DOHH2 (cell line): ENCODE measurements at regions not wholly inside any gene's neighbourhood (a gene's known extent, or its start where the extent isn't known, plus 50 kb on each side); places are given as distances from the start of the nearest gene placed in this dataset.

Experiments used
- H3F3A ChIP-seq: fragments of 200-600 bp; sonication (generic), shearing (Covaris generic); 2 replicates; pipeline ENCODE4 v1.6.0; 2016; ENCODE audit warnings: antibody characterized with exemption, mild to moderate bottlenecking; ENCODE audit not compliant: control insufficient read depth, insufficient read depth
- H3K27ac ChIP-seq: fragments of 200-600 bp; sonication (generic); 2 replicates; pipeline ENCODE4 v1.5.1; 2014; ENCODE audit warnings: low read depth, mild to moderate bottlenecking, low read length, moderate library complexity
- H3K27me3 ChIP-seq: fragments of 200-600 bp; sonication (generic); 2 replicates; pipeline ENCODE4 v1.6.1; 2014; ENCODE audit warnings: mild to moderate bottlenecking, low read length, mixed read lengths; ENCODE audit not compliant: control insufficient read depth
- H3K36me3 ChIP-seq: fragments of 200-600 bp; sonication (generic); 2 replicates; pipeline ENCODE4 v1.6.1; 2014; ENCODE audit warnings: mild to moderate bottlenecking, low read length, moderate library complexity, mixed read lengths; ENCODE audit not compliant: control insufficient read depth
- H3K4me1 ChIP-seq: fragments of 200-600 bp; sonication (generic); 2 replicates; pipeline ENCODE4 v1.6.1; 2014; ENCODE audit warnings: mild to moderate bottlenecking, low read length, mixed read lengths; ENCODE audit not compliant: control insufficient read depth
- H3K4me2 ChIP-seq: fragments of 200-600 bp; sonication (generic); 2 replicates; pipeline ENCODE4 v1.6.0; 2014; ENCODE audit warnings: mild to moderate bottlenecking, low read length, moderate library complexity
- H3K4me3 ChIP-seq: fragments of 200-600 bp; sonication (generic); 2 replicates; pipeline ENCODE4 v1.5.1; 2014; ENCODE audit warnings: mild to moderate bottlenecking, low read length, mixed read lengths
- H3K79me2 ChIP-seq: fragments of 200-600 bp; sonication (generic); 2 replicates; pipeline ENCODE4 v1.6.1; 2014; ENCODE audit warnings: mild to moderate bottlenecking, low read length, mixed read lengths; ENCODE audit not compliant: control insufficient read depth
- H3K9me2 ChIP-seq: fragments of 200-600 bp; sonication (generic); replicated peaks from 2 replicates; pipeline ENCODE4 v1.6.1; 2014; ENCODE audit warnings: mild to moderate bottlenecking, low read length, mixed read lengths; ENCODE audit not compliant: control insufficient read depth
- H3K9me3 ChIP-seq: fragments of 200-600 bp; sonication (generic); 2 replicates; pipeline ENCODE4 v1.6.1; 2014; ENCODE audit warnings: antibody characterized with exemption, low read length, mixed read lengths; ENCODE audit not compliant: control insufficient read depth, insufficient read depth
- H4K20me1 ChIP-seq: fragments of 200-600 bp; sonication (generic); 2 replicates; pipeline ENCODE4 v1.6.0; 2014; ENCODE audit warnings: low read depth, mild to moderate bottlenecking, antibody characterized with exemption, low read length, moderate library complexity; ENCODE audit not compliant: control insufficient read depth, insufficient read depth
- EZH2phosphoT487 ChIP-seq: fragments of 200-600 bp; sonication (generic); IDR thresholded peaks from 2 replicates; pipeline ENCODE4 v1.6.1; 2017; ENCODE audit warnings: borderline replicate concordance, mild to moderate bottlenecking, antibody characterized with exemption, low read length, moderate library complexity, mixed read lengths
- TF ChIP-seq, protein P1 (sequence below): fragments of 200-600 bp; sonication (generic); IDR thresholded peaks from one replicate; pipeline ENCODE4 v1.5.1; 2014; ENCODE audit warnings: antibody characterized with exemption, mild to moderate bottlenecking, low read depth, low read length; ENCODE audit not compliant: poor library complexity, severe bottlenecking

DNA sequence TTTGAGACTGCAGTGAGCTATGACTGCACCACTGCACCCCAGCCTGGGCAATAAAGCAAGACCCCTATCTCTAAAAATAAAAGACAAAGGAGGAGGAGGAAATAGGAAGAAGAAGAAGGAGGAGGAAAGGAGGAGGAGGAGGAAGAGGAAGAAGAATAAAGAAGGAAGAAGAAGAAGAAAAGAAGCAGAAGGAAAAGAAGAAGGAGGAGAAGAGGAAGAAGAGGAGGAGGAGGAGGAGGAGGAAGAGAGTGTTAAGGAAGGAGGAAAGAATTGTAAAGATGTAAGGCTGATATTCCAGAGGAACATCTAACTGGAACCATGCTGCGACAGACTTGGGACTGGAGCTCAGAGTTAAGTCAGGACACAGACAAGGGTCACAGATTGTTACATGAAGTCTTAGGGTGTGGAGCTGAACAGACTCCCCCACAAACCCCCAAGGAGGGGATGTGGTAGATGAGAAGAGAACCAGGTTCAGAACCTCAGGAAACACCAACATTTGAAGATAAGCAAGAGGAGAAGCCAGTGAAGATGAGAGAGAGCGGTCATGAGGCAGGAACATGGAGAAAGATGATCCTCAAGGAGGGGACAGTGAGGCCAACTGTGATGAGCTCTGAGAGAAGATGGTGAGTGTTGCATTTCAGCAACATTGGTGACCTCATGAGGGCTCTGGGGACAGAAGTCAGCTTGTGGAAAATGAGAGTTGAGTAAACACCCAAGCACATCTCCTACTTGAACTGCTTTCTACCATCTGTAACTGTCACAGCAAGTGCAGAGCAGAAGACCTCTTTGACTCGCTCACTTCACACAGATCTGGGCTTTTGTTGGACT lies 118.2 kb downstream of the CD164 start:
- Histone ChIP-seq H3K9me2 (no peaks in the 10 kb centered on the region), H3K27ac (no peak overlapping the region), H3K4me1 (no peaks in the 10 kb centered on the region), H3K4me3 (no peak overlapping the region), H3F3A (no peaks in the 10 kb centered on the region), H3K79me2 (no peaks in the 10 kb centered on the region), H4K20me1 (no peaks in the 10 kb centered on the region), H3K27me3 (peaks cover 7% of the 10 kb centered on the region; the same call in 1 of the 2 replicates), H3K36me3 (no peaks in the 10 kb centered on the region), H3K9me3 (peaks cover 1% of the 10 kb centered on the region; the same call in 1 of the 2 replicates), H3K4me2 (no peak overlapping the region)
- TF ChIP-seq, protein P1, sequence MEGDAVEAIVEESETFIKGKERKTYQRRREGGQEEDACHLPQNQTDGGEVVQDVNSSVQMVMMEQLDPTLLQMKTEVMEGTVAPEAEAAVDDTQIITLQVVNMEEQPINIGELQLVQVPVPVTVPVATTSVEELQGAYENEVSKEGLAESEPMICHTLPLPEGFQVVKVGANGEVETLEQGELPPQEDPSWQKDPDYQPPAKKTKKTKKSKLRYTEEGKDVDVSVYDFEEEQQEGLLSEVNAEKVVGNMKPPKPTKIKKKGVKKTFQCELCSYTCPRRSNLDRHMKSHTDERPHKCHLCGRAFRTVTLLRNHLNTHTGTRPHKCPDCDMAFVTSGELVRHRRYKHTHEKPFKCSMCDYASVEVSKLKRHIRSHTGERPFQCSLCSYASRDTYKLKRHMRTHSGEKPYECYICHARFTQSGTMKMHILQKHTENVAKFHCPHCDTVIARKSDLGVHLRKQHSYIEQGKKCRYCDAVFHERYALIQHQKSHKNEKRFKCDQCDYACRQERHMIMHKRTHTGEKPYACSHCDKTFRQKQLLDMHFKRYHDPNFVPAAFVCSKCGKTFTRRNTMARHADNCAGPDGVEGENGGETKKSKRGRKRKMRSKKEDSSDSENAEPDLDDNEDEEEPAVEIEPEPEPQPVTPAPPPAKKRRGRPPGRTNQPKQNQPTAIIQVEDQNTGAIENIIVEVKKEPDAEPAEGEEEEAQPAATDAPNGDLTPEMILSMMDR: no peak
- TF ChIP-seq EZH2phosphoT487: no peak

DNA sequence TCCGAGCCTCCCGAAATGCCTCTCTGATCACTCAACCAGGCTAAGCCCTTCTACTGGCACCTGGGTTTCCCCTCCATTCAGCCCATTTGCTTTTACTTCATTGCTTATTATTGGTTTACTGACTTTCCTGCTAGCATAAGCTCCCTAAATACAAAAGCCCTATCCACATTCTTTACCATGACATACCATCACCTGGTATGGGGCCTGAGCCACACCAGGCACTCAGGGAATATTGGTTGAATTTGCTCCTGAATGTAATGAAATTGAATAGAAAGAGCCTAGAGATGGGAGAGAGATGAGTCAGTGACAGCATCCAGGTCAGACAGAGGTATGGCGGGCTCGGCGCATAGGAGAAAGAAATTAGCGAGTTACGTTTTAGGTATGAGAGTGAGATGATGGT lies 120.0 kb downstream of the CD164 start:
- peaks cover 7% of the 10 kb centered on the region; the same call in 1 of the 2 replicates for H3K27me3 ChIP-seq
- no peaks in the 10 kb centered on the region for H4K20me1 ChIP-seq
- H3K9me2 ChIP-seq: no peaks in the 10 kb centered on the region
- no peak overlapping the region for H3K4me3 ChIP-seq
- TF ChIP-seq EZH2phosphoT487: no peak
- TF ChIP-seq, protein P1: no peak
- no peaks in the 10 kb centered on the region for H3F3A ChIP-seq
- no peaks in the 10 kb centered on the region for H3K79me2 ChIP-seq
- H3K36me3 ChIP-seq: no peaks in the 10 kb centered on the region
- H3K9me3 ChIP-seq: no peaks in the 10 kb centered on the region
- no peaks in the 10 kb centered on the region for H3K4me1 ChIP-seq
- no peak overlapping the region for H3K4me2 ChIP-seq
- no peak overlapping the region for H3K27ac ChIP-seq

DNA sequence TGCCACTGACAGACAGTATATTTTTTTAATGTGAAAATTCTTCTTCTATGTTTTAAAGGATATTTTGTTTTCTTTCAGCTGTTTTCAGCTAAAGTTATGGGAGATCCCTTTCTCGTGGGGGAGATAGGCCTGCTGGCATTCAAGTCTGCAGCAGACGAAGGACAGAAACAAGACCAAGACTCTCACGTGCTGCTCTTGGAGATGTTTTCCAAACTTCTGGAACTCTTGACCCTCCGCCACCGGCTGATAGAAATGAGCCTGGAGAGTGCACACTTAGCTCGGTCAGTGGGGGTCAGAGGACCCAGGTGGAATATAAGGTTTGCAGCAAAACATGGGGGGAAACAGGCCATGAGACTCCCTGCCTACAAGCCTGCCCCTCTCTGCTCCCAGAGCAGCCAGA lies 120.5 kb downstream of the CD164 start:
- no peaks in the 10 kb centered on the region for H4K20me1 ChIP-seq
- H3K36me3 ChIP-seq: no peaks in the 10 kb centered on the region
- H3K4me1 ChIP-seq: no peaks in the 10 kb centered on the region
- H3K79me2 ChIP-seq: no peaks in the 10 kb centered on the region
- H3K27me3 ChIP-seq: peaks cover 7% of the 10 kb centered on the region; the same call in 1 of the 2 replicates
- no peaks in the 10 kb centered on the region for H3K9me3 ChIP-seq
- H3F3A ChIP-seq: no peaks in the 10 kb centered on the region
- no peak overlapping the region for H3K27ac ChIP-seq
- H3K9me2 ChIP-seq: no peaks in the 10 kb centered on the region
- TF ChIP-seq, protein P1: no peak
- no peak for TF ChIP-seq EZH2phosphoT487
- no peak overlapping the region for H3K4me2 ChIP-seq
- H3K4me3 ChIP-seq: no peak overlapping the region
